ENCODE measurements at regions not wholly inside any gene's neighbourhood (a gene's known extent, or its start where the extent isn't known, plus 50 kb on each side); places are given as distances from the start of the nearest gene placed in this dataset.

- DNase-seq (ENCODE audit: insufficient read length) (no peak), FAIRE-seq (no peak)
- TF ChIP-seq POLR2A (IDR thresholded peaks at IDR 0.05; ENCODE audit: low read depth, low read length): no peak
- TF ChIP-seq POLR2AphosphoS5 (IDR thresholded peaks at IDR 0.05; ENCODE audit: low read depth, low read length): no peak
- TF ChIP-seq TAF1 (IDR thresholded peaks at IDR 0.05; ENCODE audit: borderline replicate concordance, low read depth, low read length): no peak
These were observed 307.1 kb upstream of the TEX13C start for GRCh38 chrX:125012585-125012984.

GRCh38 chrX:125029131-125029530, 290.5 kb upstream of the TEX13C start:
- DNase-seq (ENCODE audit: insufficient read length): no peak
- no peak for TF ChIP-seq POLR2AphosphoS5 (IDR thresholded peaks at IDR 0.05; ENCODE audit: low read depth, low read length)
- no peak for TF ChIP-seq TAF1 (IDR thresholded peaks at IDR 0.05; ENCODE audit: borderline replicate concordance, low read depth, low read length)
- no peak for TF ChIP-seq POLR2A (IDR thresholded peaks at IDR 0.05; ENCODE audit: low read depth, low read length)
- no peak for FAIRE-seq

Data from GM12892 (cell line).